ENCODE measurements at regions not wholly inside any gene's neighbourhood (a gene's known extent, or its start where the extent isn't known, plus 50 kb on each side); places are given as distances from the start of the nearest gene placed in this dataset.
"Not testable (repeated sequence)": the region's sequence is repeated elsewhere in the genome, so short reads cannot be mapped to it uniquely, and the experiment has no call there.

DNA sequence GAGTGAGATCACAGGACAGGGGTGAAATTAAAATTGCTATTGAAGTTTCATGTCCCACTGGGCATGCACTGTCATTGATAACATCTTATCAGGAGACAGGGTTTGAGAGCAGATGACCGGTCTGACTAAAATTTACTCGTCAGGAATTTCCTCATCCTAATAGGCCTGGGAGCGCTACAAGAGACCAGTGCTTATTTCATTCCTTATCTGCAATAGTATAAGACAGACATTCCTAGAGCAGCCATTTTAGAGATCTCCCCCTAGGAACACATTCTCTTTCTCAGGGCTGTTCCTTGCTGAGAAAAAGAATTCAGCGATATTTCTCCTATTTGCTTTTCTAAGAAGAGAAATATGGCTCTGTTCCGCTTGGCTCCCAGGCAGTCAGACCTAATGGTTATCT is 181.4 kb upstream of the ETV3 start:
- DNase-seq: no peak

DNA sequence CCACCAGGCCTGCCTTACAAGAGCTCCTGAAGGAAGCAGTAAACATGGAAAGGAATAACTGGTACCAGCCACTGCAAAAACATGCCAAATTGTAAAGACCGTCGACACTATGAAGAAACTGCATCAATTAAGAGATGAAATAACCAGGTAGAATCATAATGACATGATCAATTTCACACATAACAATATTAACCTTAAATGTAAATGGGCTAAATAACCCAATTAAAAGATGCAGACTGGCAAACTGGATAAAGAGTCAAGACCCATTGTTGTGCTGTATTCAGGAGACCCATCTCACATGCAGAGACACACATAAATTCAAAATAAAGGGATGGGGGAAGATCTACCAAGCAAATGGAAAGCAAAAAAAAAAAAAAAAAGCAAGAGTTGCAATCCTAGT is 179.0 kb upstream of the ETV3 start:
- DNase-seq: not testable (repeated sequence)

DNA sequence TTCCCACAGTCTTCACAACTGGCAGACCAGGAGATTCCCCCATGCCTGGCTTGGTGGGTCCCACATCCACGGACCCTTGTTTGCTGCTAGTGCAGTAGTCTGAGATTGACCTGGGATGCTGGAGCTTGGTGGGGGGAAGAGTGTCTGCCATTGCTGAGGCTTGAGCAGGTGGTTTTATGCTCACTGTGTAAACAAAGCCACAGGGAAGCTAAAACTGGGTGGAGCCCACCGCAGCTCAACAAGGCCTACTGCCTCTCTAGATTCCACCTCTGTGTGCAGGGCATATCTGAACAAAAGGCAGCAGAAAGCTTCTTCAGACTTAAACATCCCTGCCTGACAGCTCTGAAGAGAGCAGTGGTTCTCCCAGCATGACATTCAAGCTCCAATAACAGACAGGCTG is 177.3 kb upstream of the ETV3 start:
- DNase-seq: no peak

DNA sequence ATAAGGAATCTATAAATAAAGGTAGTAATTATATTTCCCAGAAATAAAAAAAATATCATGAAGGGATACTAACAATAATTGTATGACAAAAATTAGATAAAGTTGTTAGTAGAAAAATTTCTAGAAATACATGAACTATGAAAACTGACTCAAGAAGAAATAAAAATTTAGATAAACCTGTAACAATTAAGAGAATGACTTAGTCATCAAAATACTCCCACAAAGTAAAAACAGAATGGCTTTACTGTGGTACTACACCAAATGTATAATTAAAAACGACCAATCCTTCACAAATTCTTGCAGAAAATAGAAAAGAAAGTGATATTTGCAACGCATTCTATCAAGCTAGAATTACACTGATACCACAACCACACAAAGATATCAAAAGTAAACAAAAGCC is 176.2 kb upstream of the ETV3 start:
- DNase-seq: no peak

DNA sequence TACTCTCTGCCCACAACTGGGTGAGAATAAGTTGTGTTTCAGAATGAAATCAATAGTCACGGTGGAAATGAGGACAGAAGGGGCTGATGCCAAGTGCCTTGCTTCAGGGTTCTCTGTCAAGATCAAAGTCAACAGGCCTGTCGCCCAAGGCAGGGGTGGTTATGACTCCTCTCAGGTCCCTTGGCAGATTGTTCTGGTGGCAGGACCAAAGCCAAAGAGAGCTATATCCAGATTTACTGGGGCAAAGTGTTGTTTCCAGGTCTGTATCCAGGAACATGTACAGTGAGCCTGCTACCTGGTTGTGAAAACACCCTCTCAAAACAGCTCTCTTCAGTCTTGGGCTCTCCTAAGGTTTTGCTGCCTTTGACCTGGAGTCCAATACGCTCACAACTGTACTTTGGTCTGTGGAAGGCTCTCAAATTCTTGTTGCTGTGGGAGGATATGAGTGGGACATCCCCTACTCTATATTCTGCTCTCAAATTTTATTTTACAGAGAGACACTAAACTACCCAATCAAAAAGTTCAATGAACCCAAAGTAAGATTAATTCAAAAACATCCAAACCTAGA is 175.1 kb upstream of the ETV3 start:
- no peak for DNase-seq

DNA sequence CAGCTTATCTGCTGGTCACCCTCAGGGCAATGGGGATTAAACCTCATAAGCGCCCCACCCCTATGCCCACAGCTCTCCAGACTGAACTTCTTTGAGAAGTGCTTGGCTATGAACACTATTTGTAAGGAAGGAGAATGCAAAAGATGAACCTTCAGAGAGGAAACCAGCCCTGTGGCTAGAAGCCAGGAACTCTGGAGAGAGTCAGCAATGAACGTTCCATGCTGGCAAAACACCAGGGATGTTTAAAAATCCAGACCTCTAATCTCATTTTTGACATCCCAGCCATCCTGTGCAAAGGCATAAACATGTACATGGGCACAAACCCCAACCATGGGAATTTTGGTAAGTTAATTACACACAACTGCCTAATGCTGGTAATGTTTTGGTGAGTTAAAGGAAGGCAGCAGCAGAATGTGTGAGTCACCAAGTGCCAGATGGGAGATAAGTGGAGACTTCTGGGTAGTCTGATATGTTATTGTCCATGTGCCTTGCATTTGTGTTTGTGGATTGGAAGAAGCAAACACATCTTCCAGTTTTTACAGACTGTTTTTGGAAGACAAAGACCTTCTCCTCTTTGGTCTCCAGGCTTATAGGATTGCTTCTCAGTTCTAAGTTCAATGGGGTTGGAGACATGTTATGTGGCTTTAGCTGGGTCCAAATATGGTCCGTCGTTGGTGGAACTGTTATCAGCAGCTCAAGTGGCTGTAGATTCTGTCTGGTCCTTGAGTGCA is 174.1 kb upstream of the ETV3 start:
- no peak for DNase-seq

DNA sequence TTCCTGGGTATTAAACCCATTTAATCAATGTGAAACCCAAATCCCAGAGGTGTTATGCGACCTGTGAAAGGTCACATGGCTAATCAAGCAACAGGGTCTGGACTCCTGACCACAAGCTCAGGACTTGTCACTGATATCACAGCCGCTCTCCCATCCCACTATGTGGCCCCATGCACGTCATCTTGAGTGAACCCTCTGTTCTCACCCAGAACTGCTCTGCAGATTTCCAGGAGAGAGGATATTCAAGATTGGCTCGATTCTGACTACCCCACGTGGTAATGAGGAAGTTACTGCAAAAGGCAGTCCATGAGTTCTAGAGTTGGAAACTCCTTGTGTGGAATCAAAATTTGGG is 173.5 kb upstream of the ETV3 start:
- no peak for DNase-seq

DNA sequence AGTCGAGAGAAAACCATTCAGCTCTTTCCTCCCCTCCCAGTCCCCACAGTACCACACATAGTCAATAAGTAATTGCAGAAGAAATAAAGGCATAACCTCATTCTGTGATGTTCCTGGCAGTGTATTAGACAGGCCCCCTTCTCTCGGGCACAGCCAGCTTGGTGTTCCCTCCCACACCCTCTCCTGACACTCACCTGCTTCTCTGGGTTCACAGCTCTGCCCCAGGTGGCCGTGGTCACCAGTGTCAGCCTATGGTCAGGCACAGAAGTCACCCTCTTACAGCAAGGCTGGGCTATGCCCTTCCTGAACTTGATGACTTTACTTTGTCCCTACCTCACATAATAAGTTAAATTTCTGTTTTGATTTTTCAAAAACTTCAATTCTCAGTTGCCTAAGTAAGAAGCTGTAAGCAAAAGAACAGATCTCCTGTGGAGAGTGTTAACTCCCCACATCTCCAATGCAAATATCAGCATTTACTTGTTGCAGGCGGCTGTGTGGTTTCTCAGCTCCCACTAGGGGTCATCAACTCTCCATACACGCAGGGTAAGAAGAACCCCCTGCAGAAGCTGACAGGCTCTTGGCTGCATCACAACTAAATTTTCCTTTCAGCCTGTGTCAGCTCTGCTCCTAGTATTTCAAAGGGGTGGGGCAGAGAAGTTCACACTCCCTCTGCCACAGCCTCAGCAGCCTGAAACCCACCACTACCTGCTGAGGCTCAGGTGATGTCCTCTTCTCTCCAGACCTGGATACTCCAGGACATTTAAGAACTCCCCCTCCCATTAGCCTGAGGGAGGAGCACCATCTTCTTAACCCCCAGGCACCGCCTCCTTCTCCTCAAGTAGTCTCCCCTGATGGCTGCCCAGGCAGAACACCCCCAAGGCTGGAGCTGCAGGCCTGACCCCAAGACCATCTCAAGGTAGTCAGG is 172.9 kb upstream of the ETV3 start:
- DNase-seq: not testable (repeated sequence)

DNA sequence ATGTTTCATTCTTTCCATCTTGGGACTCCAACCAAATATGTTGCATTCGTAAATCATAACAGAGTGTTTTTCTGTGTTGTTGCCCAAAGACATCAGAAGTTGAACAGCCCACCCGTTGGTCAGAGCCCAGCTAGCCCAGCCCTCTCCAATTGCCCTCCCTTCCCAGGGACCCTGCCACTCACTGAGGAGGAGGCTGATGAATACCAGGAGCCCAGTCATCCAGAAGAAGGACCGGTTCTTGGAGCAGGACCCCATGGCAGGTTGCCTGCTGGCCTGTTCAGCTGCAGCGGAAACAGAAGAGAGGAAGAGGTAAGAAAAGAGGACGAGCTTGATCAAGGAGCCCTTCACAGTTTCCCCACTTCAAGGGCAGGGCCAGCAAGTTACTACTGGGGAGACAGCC is 172.2 kb upstream of the ETV3 start:
- no peak for DNase-seq

DNA sequence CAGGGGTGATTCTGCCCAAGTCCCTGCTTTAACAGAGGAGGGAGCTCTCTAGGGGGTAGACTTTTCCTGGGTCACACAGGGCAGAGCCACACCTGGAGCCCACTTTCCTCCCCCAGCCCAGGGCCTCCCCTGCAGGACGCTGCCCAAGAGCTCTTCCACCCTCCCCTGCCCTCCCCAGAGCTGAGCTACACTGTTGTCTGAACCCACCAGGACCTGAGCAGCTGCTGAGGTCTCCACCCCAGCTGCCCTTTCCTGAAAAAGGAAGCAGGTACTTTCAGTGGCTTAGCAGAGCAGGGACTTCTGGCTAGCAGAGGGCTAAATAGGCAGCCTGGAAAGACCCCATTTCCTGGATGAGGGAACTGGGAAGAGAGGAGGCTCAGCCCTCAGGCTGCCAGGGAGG is 169.3 kb upstream of the ETV3 start:
- no peak for DNase-seq

DNA sequence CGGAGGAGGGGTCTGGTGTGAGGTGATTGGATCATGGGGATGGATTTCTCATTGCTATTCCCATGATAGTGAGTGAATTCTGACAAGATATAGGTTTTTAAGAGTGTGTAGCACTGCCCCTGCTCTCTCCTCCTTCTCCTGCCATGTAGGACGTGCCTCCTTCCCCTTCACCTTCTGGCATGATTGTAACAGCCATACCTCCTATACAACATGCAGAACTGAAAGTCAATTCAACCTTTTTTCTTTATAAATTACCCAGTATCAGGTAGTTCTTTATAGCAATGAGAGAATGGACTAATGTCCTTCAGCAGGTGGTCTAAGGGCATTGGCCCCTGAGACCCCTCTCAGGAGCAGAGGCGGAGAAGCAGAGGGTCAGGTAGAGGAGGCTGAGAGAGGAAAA is 168.7 kb upstream of the ETV3 start:
- no peak for DNase-seq

DNA sequence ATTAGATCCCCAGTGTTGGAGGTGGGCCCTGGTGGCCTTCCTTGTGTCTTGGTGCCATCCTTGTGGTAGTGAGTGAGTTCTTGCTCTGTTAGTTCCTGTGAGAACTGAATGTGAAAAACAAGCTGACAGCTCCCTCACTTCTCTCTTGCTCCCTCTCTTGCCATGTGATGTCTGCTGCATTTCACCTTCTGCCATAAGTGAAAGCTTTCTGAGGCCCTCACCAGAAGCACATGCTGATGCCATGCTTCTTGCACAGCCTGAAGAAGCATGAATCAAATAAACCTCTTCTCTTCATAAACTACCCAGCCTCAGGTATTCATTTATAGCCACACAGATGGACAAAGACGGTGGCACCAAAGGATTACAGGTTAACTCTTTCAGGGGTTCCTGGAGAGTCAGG is 166.1 kb upstream of the ETV3 start:
- DNase-seq: no peak

DNA sequence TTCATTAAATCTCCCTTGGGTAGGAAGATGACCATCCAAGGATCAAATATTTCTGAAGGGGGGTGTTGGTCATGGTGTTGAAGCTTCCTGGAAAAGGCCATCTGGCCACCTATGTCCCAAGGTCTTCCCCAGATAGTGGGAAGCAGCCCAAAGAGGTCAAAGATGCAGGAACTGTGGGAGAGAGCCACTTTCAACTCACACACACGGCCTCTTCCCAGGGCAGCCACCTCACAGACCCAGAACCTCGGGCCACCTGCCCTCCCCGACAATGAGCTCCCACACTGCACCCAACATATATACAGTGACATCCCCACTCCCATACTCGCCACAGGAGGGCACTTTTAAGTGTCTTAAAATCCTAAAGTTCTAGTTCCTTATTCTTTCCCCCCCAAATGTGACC is 164.5 kb upstream of the ETV3 start:
- no peak for DNase-seq

DNA sequence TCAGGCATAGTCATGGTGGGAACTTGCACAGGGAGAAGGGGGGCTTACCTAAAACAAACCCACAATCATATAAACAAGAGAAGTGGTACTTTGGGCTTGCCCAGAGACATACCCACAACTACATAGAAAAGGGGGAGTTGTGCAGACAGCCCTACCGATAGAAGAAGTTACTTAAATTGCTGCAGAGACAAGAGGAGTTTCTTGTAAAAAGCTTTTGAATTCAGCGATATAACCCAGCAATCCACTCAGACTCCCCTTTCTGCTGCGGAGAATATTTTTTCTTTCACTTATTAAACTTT is 164.0 kb upstream of the ETV3 start:
- DNase-seq: no peak

DNA sequence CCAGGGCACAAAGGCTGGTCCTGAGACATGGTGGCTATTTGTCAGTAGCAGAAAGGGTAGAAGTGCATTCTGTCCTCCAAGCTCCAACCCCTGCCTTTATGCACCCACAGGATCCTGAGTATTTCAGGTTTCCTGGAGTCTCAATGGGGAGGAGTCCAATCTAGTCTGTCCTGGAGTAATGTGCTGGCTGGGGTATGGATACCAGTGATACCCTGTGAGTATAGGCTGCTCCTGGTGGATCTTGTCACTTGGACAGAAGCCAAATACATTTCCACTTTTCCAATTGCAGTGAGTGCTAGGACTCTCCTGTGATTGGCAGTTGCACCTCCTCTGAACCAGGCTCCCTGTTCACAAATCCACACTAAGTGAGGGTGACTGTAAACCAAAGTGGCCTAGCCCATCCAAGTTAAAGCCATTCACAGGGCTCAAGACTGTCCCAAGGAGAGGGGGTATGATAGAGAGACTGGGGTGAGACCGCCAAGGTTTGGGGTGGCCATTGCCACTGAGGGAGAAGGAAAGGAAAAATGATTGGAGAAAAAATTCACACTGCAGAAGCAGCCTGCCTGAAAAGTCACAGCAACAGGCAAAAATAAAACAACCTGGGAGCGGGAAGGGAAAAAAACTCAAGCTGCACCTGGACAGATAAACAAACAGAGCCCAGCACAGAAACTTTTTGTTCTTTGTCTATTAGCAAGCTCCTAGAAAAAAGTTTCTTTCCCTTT is 163.4 kb upstream of the ETV3 start:
- DNase-seq: no peak

DNA sequence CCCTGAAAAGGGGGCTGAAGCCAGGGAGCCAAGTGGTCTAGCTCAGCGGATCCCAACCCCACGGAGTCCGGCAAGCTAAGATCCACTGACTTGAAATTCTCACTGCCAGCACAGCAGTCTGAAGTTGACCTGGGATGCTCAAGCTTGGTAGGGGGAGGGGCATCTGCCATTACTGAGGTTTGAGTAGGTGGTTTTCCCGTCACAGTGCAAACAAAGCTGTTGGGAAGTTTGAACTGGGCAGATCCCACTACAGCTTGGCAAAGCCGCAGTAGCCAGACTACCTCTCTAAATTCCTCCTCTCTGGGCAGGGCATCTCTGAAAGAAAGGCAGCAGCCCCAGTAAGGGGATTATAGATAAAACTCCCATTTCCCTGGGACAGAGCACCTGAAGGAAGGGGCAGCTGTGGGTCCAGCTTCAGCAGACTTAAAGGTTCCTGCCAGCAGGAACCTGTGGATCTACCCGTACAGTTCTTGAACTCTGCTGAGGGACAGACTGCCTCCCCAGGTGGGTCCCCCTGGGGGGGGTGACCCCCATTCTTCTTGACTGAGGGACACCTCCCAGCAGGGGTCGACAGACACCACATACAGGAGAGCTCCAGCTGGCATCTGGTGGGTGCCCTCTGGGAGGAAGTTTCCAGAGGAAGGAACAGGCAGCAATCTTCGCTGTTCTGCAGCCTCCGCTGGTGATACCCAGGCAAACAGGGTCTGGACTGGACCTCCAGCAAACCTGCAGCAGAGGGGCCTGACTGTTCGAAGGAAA is 156.4 kb upstream of the ETV3 start:
- not testable (repeated sequence) for DNase-seq

DNA sequence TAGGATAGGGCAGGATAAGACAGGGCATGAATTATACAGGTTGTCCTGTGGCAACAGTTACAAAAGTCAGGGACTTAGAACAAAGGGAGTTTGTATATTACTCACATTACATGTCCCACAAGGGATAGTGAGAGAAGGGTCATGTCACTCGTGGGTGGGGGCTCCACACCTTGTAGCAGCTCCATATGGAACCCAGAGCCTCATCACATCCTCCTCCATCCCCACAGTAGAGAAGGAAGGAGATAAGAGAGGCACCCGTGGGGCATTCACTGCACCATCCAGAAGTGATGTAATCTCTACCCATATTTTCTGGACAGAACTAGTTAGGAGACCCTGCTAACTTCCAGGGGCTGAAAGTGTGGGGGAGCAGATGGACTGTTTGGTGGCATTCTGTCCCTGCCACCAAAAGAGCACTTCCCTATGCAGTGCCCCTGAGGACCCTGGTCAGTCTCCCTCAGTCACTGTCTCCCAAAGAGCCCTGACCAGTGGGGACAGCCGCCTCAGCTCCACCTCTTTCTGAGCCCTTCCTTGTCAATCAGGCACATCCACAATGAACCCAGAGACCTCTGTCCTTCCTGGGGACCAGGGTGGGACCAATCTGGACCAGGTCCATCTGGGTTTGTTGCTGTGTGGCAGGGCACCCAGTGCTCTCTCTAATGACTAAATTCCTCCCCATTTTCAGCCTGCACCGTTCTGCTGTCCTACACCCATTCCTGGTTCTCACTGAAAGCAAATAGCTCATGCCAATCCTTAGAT is 154.8 kb upstream of the ETV3 start:
- DNase-seq: no peak

DNA sequence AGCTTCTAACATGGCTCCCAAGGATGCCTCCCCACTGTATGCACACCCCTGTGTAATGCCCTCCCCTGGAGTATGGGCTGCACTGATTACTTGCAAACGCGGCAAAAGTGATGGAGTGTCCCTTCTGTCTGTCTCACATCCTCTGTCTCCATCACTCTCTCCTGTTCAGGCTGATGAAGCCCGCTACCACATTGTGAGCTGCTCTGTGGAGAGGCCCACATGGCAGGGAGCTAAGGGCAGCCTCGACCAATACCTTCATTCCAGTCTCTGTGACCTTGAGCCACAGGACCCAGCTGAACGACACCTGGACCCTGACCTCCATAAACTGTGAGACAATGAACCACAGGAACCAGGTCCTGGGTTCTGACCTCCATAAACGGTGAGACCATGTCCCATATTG is 154.1 kb upstream of the ETV3 start:
- DNase-seq: no peak

DNA sequence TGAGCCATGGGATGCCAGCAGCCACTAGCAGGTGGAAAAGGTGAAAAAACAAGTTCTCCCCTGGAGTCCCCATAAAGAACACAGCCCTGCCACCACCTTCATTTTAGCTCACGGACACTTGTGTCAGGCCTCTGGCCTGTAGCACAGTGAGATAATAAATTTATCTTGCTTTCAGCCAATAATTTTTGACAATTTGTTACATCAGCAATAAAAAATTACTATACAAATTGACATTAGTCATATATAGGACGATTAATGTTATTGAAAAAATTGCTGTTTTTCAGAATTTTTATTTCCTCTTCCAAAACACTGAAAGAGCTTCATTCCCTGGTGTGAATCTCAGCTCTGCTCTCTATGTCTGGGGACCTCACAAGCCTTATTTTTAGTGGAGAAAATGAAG is 152.9 kb upstream of the ETV3 start:
- DNase-seq: no peak

DNA sequence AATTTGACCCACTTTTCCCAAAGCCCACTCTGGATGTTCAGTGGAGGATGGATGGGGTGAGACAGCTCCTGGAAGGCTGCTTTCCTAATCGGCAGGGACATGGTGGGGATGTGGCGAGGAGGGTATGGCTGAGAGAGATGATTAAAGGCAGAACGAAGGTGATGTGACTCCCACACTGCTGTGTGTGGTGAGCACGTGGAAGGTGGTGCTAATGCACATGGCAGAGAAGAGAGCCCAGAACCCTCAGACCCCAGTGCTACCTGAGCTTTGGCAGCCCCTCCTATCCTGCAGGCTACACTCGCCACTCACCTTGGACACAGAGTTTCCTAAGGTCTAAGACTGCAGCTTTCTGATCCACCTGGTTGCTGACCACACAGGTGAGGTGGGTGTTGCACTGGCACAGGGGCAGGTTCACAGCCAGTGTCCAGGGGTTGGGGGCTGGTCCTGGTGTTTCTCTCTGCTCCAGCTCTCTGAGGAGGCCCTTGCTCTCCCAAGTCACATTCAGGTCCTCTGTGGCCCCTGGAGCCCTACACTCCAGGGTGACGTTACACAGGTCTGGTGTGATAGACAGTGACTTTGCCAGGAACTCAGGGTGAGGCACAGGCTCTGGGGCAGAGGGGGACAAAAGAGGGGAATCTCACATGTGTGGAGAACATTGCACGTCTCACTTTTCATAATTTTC is 151.4 kb upstream of the ETV3 start:
- DNase-seq: no peak

DNA sequence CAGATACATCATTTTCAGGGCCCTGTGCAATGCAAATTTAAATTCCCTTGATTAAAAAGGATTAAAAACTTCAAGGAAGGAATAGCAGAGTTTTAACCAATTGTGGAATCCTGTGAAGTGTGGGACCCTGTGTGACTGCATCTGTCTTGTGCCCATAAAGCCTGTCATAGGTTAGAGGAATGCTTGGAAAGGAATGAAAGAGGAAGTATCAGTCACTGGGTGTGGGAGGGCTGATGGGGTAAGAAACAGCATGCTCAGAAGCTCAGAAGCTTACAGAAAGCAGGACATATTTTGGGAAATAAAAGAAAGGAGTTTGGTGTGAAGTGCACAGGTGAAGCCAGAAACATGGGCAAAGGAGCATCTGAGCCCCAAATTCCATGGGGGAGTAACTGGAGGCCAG is 150.8 kb upstream of the ETV3 start:
- no peak for DNase-seq

DNA sequence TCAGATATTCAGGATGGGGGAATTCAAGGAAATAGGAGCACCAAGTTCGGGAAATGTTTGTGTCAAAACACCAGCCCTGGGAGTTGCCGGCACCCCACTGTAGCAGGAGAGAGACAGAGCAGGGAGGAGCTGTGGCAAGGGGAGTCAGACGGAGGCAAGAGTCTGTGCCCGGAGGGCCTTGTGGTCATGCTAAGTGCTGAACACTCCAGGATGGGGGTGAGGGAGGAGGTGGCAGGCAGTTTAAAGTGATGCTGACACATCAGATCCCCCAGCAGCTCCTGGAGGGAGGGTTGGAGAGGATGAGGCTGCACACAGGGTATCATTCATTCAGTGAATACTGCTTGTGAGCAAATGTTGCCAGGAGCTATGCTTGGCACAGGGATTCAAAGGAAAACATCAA is 150.3 kb upstream of the ETV3 start:
- no peak for DNase-seq

Data from activated CD4-positive, alpha-beta T cell treated with anti-CD3 and anti-CD28 coated beads, Interleukin-10, Interleukin-2, amounts not matched to agents 100 ng/mL and 50 ng/mL, durations not matched to agents 16 hours and 8 hours (primary cell).